Right lobe of liver (tissue), 4 donors: ENCODE measurements at regions not wholly inside any gene's neighbourhood (a gene's known extent, or its start where the extent isn't known, plus 50 kb on each side); places are given as distances from the start of the nearest gene placed in this dataset.

Source experiments
- CTCF ChIP-seq, 4 donors: fragments of 200-600 bp in 3 of 4; fragments of 450-650 bp in 1 of 4; IDR thresholded peaks; one replicate each; pipeline versions ENCODE4 v1.5.1 to v1.8.0; 2016 to 2022; ENCODE audit warnings: antibody characterized with exemption in 4 of 4, mild to moderate bottlenecking in 2 of 4
- POLR2A ChIP-seq: fragments of 450-650 bp; IDR thresholded peaks from one replicate; pipeline ENCODE4 v1.6.1; 2017; ENCODE audit warnings: antibody characterized with exemption, mild to moderate bottlenecking
- donor health status: DM: no; HTN: no; CAD: no.
- donor health status: DM: no; HTN: no; CAD: no.
- donor health status: DM: no; HTN: yes; CAD: no.

- TF ChIP-seq CTCF (IDR thresholded peaks at IDR 0.05) (peak; percentile 56 to 74 (median 65)), POLR2A (no peak)
Observed at GRCh38 chr3:98994128-98994762, 92.8 kb upstream of the DCBLD2 start.
